H9 (cell line): ENCODE measurements at regions not wholly inside any gene's neighbourhood (a gene's known extent, or its start where the extent isn't known, plus 50 kb on each side); places are given as distances from the start of the nearest gene placed in this dataset.

Experiments used
- DNase-seq: peaks from one replicate; pipeline ENCODE4 v3.0.0-alpha.2; 2017
- H2AFZ ChIP-seq: one replicate; pipeline ENCODE4 v1.6.1; 2013; ENCODE audit warnings: mild to moderate bottlenecking, low read length, control low read depth, moderate library complexity
- H2AK5ac ChIP-seq: 2 replicates; pipeline ENCODE4 v1.6.1; 2013; ENCODE audit warnings: low read length, control low read depth, mixed read lengths; ENCODE audit not compliant: insufficient read length
- H2BK120ac ChIP-seq: one replicate; pipeline ENCODE4 v1.6.1; 2013; ENCODE audit warnings: low read depth, mild to moderate bottlenecking, low read length, control low read depth, inconsistent platforms; ENCODE audit not compliant: poor library complexity, severe bottlenecking
- H2BK12ac ChIP-seq: 2 replicates; pipeline ENCODE4 v1.6.1; 2013; ENCODE audit warnings: low read length, control low read depth, mixed read lengths, low read depth; ENCODE audit not compliant: insufficient read length
- H2BK15ac ChIP-seq: 2 replicates; pipeline ENCODE4 v1.6.1; 2013; ENCODE audit warnings: low read depth, low read length, control low read depth
- H2BK20ac ChIP-seq: one replicate; pipeline ENCODE4 v1.6.1; 2013; ENCODE audit warnings: low read depth, mild to moderate bottlenecking, low read length, control low read depth, inconsistent platforms; ENCODE audit not compliant: poor library complexity, severe bottlenecking
- H2BK5ac ChIP-seq: 2 replicates; pipeline ENCODE4 v1.6.1; 2013; ENCODE audit warnings: low read length, control low read depth, mixed read lengths; ENCODE audit not compliant: insufficient read length
- H3K14ac ChIP-seq: 2 replicates; pipeline ENCODE4 v1.6.1; 2013; ENCODE audit warnings: low read length, control low read depth; ENCODE audit not compliant: insufficient read depth
- H3K18ac ChIP-seq: 2 replicates; pipeline ENCODE4 v1.6.1; 2013; ENCODE audit warnings: low read depth, mild to moderate bottlenecking, mixed read lengths, low read length, control low read depth; ENCODE audit not compliant: insufficient read length
- H3K23ac ChIP-seq: 2 replicates; pipeline ENCODE4 v1.6.1; 2013; ENCODE audit warnings: low read length, control low read depth, mixed read lengths, low read depth; ENCODE audit not compliant: insufficient read length
- H3K23me2 ChIP-seq: 2 replicates; pipeline ENCODE4 v1.6.1; 2013; ENCODE audit warnings: low read depth, mild to moderate bottlenecking, mixed read lengths, low read length, control low read depth; ENCODE audit not compliant: insufficient read length, poor library complexity, severe bottlenecking
- H3K27ac ChIP-seq: 2 replicates; pipeline ENCODE4 v1.5.1; 2013; ENCODE audit warnings: low read length, control low read depth, mixed read lengths, low read depth; ENCODE audit not compliant: insufficient read length
- H3K27me3 ChIP-seq: 2 replicates; pipeline ENCODE4 v1.6.1; 2013; ENCODE audit warnings: low read length, control low read depth, inconsistent platforms; ENCODE audit not compliant: insufficient read depth
- H3K4ac ChIP-seq: 2 replicates; pipeline ENCODE4 v1.6.1; 2013; ENCODE audit warnings: low read depth, mild to moderate bottlenecking, control low read depth, inconsistent platforms, low read length, moderate library complexity
- H3K4me1 ChIP-seq: 2 replicates; pipeline ENCODE4 v1.6.1; 2013; ENCODE audit warnings: low read length, control low read depth, inconsistent platforms; ENCODE audit not compliant: insufficient read depth
- H3K4me2 ChIP-seq: 2 replicates; pipeline ENCODE4 v1.6.1; 2013; ENCODE audit warnings: low read length, control low read depth, mixed read lengths; ENCODE audit not compliant: insufficient read length, insufficient read depth
- H3K56ac ChIP-seq: 2 replicates; pipeline ENCODE4 v1.6.1; 2013; ENCODE audit warnings: low read depth, mild to moderate bottlenecking, mixed read lengths, low read length, control low read depth; ENCODE audit not compliant: insufficient read length
- H3K79me1 ChIP-seq: 2 replicates; pipeline ENCODE4 v1.6.1; 2013; ENCODE audit warnings: low read depth, mild to moderate bottlenecking, moderate library complexity, low read length, control low read depth, inconsistent platforms; ENCODE audit not compliant: insufficient read depth, poor library complexity, severe bottlenecking
- H3K79me2 ChIP-seq: 2 replicates; pipeline ENCODE4 v1.6.1; 2013; ENCODE audit warnings: low read length, control low read depth, inconsistent platforms; ENCODE audit not compliant: insufficient read depth
- H3K9ac ChIP-seq: 2 replicates; pipeline ENCODE4 v1.6.1; 2013; ENCODE audit warnings: low read length, control low read depth, mixed read lengths; ENCODE audit not compliant: insufficient read length; ENCODE audit errors: extremely low read depth
- H3K9me3 ChIP-seq: one replicate; pipeline ENCODE4 v1.6.1; 2013; ENCODE audit warnings: low read depth, low read length, inconsistent platforms; ENCODE audit not compliant: control insufficient read depth
- H3T11ph ChIP-seq: one replicate; pipeline ENCODE4 v1.6.1; 2013; ENCODE audit warnings: mild to moderate bottlenecking, low read length, control low read depth, inconsistent platforms
- H4K20me1 ChIP-seq: one replicate; pipeline ENCODE4 v1.6.1; 2013; ENCODE audit not compliant: control insufficient read depth, insufficient read length, insufficient read depth
- H4K5ac ChIP-seq: 2 replicates; pipeline ENCODE4 v1.6.1; 2013; ENCODE audit warnings: low read depth, mild to moderate bottlenecking, mixed read lengths, low read length, control low read depth; ENCODE audit not compliant: insufficient read length
- H4K8ac ChIP-seq: replicated peaks from 2 replicates; pipeline ENCODE4 v1.6.1; 2013; ENCODE audit warnings: low read length, control low read depth, mixed read lengths, low read depth; ENCODE audit not compliant: insufficient read length
- H4K91ac ChIP-seq: 2 replicates; pipeline ENCODE4 v1.6.1; 2013; ENCODE audit warnings: low read depth, mild to moderate bottlenecking, moderate library complexity, mixed read lengths, low read length, control low read depth; ENCODE audit not compliant: insufficient read length
- H3K27ac Mint-ChIP-seq, 3 experiments: 2 replicates in 2 of 3; 3 replicates in 1 of 3; pipeline ENCODE4 v1.8.0; 2020 to 2021; ENCODE audit warnings: mixed read lengths in 3 of 3, mild to moderate bottlenecking in 1 of 3, moderate library complexity in 1 of 3
- H3K27me3 Mint-ChIP-seq: 2 replicates; pipeline ENCODE4 v1.8.0; 2021; ENCODE audit warnings: low read depth, mild to moderate bottlenecking, moderate library complexity, mixed read lengths
- H3K36me3 Mint-ChIP-seq, 3 experiments: 2 replicates in 2 of 3; 3 replicates in 1 of 3; pipeline ENCODE4 v1.8.0; 2020 to 2021; ENCODE audit warnings: low read depth in 3 of 3, mixed read lengths in 3 of 3; ENCODE audit not compliant: insufficient read depth in 1 of 3
- H3K4me1 Mint-ChIP-seq, 2 experiments: 2 replicates each; pipeline ENCODE4 v1.8.0; 2020; ENCODE audit warnings: mixed read lengths in 2 of 2
- H3K4me3 Mint-ChIP-seq, 2 experiments: 2 replicates in 1 of 2; 3 replicates in 1 of 2; pipeline ENCODE4 v1.8.0; 2020 to 2021; ENCODE audit warnings: mild to moderate bottlenecking in 2 of 2, mixed read lengths in 2 of 2, moderate library complexity in 1 of 2
- H3K9me3 Mint-ChIP-seq, 2 experiments: 2 replicates in 1 of 2; 3 replicates in 1 of 2; pipeline ENCODE4 v1.8.0; 2020; ENCODE audit warnings: mild to moderate bottlenecking in 2 of 2, mixed read lengths in 2 of 2, moderate library complexity in 1 of 2
- TF ChIP-seq, protein P1 (sequence below): fragments of 200-600 bp; sonication (generic); conservative IDR thresholded peaks from 3 replicates; pipeline ENCODE4 v1.8.0; 2021; ENCODE audit warnings: antibody characterized with exemption, mild to moderate bottlenecking

DNA sequence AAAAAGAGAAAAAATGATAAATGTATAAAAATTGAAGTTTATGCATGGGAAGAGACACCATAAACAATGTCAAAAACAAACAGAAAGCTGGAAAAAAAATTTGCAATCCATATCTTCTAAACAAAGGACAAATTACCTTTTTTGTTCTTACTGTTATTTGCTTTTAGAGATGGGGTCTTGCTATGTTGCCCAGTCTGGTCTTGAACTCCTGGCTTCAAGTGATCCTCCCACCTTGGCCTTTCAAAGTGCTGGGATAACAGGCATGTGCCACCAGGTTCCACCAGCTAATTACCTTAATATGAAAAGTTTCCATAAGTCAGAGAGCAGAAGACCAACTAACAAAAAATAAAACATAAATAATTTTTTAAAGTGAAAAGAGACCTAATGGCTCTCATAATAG is 90.0 kb upstream of the SIX3 start:
- H4K20me1 ChIP-seq = no peaks in the 10 kb centered on the region
- no peak overlapping the region for H3K23ac ChIP-seq
- no peak overlapping the region for H3K27ac ChIP-seq
- H2BK5ac ChIP-seq = no peak overlapping the region
- no peak overlapping the region for H3K27ac Mint-ChIP-seq
- no peak overlapping the region for H2AFZ ChIP-seq
- no peaks in the 10 kb centered on the region for H3K23me2 ChIP-seq
- no peak overlapping the region for H4K8ac ChIP-seq
- no peak overlapping the region for H2AK5ac ChIP-seq
- no peak overlapping the region for H2BK120ac ChIP-seq
- H3K9ac ChIP-seq = no peak overlapping the region
- no peak overlapping the region for H2BK12ac ChIP-seq
- H3K14ac ChIP-seq = no peak overlapping the region
- no peaks in the 10 kb centered on the region for H3K79me1 ChIP-seq
- peaks cover 20% of the 10 kb centered on the region for H3K27me3 Mint-ChIP-seq
- H4K5ac ChIP-seq = no peak overlapping the region
- no peak overlapping the region for H3K18ac ChIP-seq
- no peak overlapping the region for H3K4me2 ChIP-seq
- H3K36me3 Mint-ChIP-seq = no peaks in the 10 kb centered on the region
- no peaks in the 10 kb centered on the region for H3K4me1 Mint-ChIP-seq
- H4K91ac ChIP-seq = no peak overlapping the region
- no peaks in the 10 kb centered on the region for H3K79me2 ChIP-seq
- no peak overlapping the region for H2BK20ac ChIP-seq
- no peak overlapping the region for H2BK15ac ChIP-seq
- no peak overlapping the region for H3K4ac ChIP-seq
- no peak overlapping the region for H3K56ac ChIP-seq
- H3K4me1 ChIP-seq = no peaks in the 10 kb centered on the region
- no peaks in the 10 kb centered on the region for H3K9me3 ChIP-seq
- no peak overlapping the region for H3T11ph ChIP-seq
- no peaks in the 10 kb centered on the region for H3K27me3 ChIP-seq
- DNase-seq = no peak
- TF ChIP-seq, protein P1, sequence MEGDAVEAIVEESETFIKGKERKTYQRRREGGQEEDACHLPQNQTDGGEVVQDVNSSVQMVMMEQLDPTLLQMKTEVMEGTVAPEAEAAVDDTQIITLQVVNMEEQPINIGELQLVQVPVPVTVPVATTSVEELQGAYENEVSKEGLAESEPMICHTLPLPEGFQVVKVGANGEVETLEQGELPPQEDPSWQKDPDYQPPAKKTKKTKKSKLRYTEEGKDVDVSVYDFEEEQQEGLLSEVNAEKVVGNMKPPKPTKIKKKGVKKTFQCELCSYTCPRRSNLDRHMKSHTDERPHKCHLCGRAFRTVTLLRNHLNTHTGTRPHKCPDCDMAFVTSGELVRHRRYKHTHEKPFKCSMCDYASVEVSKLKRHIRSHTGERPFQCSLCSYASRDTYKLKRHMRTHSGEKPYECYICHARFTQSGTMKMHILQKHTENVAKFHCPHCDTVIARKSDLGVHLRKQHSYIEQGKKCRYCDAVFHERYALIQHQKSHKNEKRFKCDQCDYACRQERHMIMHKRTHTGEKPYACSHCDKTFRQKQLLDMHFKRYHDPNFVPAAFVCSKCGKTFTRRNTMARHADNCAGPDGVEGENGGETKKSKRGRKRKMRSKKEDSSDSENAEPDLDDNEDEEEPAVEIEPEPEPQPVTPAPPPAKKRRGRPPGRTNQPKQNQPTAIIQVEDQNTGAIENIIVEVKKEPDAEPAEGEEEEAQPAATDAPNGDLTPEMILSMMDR = no peak
- H3K9me3 Mint-ChIP-seq = no peaks in the 10 kb centered on the region; a peak in 1 of 5 replicates
- H3K4me3 Mint-ChIP-seq = no peak overlapping the region
